Tibial nerve (tissue), 4 donors: ENCODE measurements at regions not wholly inside any gene's neighbourhood (a gene's known extent, or its start where the extent isn't known, plus 50 kb on each side); places are given as distances from the start of the nearest gene placed in this dataset. TPM values are rescaled to one million over a fixed set of nuclear protein-coding genes. Genes with fewer than 3 reads are reported as not detected.

ENCODE experiments used
- DNase-seq, 2 donors: peaks; one replicate each; pipeline ENCODE4 v3.0.0-alpha.2; 2019; ENCODE audit warnings: low spot score in 2 of 2
- H3K27ac ChIP-seq, 4 donors: fragments of 200-600 bp; sonication (generic) in 3 of 4; one replicate each; pipeline ENCODE4 v1.5.1; 2017 to 2019; ENCODE audit warnings: mild to moderate bottlenecking in 1 of 4
- H3K27me3 ChIP-seq, 2 donors: fragments of 200-600 bp; sonication (generic) in 1 of 2; one replicate each; pipeline versions ENCODE4 v1.5.1 to v1.6.0; 2017 to 2019
- H3K36me3 ChIP-seq, 3 donors: fragments of 200-600 bp; sonication (generic); one replicate each; pipeline ENCODE4 v1.5.1; 2018 to 2019
- H3K4me1 ChIP-seq, 4 donors: fragments of 200-600 bp; sonication (generic) in 3 of 4; one replicate each; pipeline ENCODE4 v1.5.1; 2017 to 2019
- H3K4me3 ChIP-seq, 4 donors: fragments of 200-600 bp; sonication (generic) in 3 of 4; one replicate each; pipeline ENCODE4 v1.5.1; 2017 to 2019; ENCODE audit warnings: mild to moderate bottlenecking in 1 of 4, moderate library complexity in 1 of 4
- H3K9me3 ChIP-seq, 4 donors: fragments of 200-600 bp; sonication (generic) in 3 of 4; one replicate each; pipeline ENCODE4 v1.5.1; 2017 to 2019
- CTCF ChIP-seq, 5 experiments: fragments of 200-600 bp in 3 of 5; fragments of 450-650 bp in 2 of 5; sonication (generic) in 3 of 5; IDR thresholded peaks; one replicate each; pipeline ENCODE4 v1.5.1; 2016 to 2019; ENCODE audit warnings: antibody characterized with exemption in 5 of 5, mild to moderate bottlenecking in 3 of 5, moderate library complexity in 2 of 5
- EP300 ChIP-seq, 2 donors: sonication (generic); formaldehyde crosslinking; IDR thresholded peaks; one replicate each; pipeline ENCODE4 v1.6.1; 2017; ENCODE audit warnings: antibody characterized with exemption in 2 of 2, mild to moderate bottlenecking in 1 of 2
- POLR2A ChIP-seq, 2 donors: fragments of 450-650 bp; IDR thresholded peaks; one replicate each; pipeline ENCODE4 v1.6.1; 2017; ENCODE audit warnings: antibody characterized with exemption in 2 of 2, mild to moderate bottlenecking in 2 of 2, moderate library complexity in 2 of 2
- WGBS, 2 donors: methylation state at CpG; one replicate each; pipeline ENCODE4 v1.1.5; 2018; 5-methylcytosine and 5-hydroxymethylcytosine counted together
- small RNA-seq: library from RNA; depleted of rRNA; stranded (forward); fragments of <200 nt; gene quantifications from one replicate; pipeline ENCODE3, GENCODE V24; 2016

DNA sequence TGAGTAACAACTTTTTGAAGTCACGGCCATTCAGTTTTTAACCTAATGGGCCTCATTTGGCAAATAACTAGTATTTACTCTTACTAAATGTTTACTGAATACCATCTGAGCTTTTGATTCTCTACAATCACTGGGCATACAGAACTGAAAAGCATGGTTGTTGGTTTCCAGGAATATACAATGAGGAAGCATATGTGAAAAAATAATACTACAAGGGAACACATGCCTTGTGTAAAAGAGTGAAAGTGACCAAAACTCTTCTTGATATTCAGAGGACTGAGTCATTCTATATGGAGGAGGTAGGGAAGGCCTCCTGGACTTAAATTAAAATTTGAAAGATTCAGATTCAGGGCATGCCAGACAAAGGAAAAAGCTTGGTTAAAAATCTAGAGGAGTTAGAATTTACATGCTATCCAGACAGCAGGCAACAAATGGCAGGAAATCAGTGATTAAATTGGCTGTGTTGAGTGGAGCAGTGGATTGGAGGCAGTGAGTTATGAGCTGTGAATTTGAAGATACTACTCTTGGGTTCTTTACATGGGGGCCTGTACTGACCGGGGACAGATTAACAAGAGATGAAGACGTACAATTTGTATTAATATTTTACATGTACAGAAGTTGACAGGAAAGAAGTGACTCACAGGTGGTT lies 53.6 kb upstream of the NRXN1 start:
- DNase-seq = no peak
- Histone ChIP-seq H3K27me3 (no peaks in the 10 kb centered on the region), H3K36me3 (no peaks in the 10 kb centered on the region), H3K27ac (no peak overlapping the region), H3K4me3 (no peak overlapping the region), H3K9me3 (no peaks in the 10 kb centered on the region), H3K4me1 (no peaks in the 10 kb centered on the region)
- 85% methylated on average over 3 of the region's 3 CpGs for WGBS, 2 donors
- no peak for TF ChIP-seq EP300 (IDR thresholded peaks at IDR 0.05)
- no peak for TF ChIP-seq CTCF (IDR thresholded peaks at IDR 0.05)
- TF ChIP-seq POLR2A (IDR thresholded peaks at IDR 0.05) = no peak

- 90 to 94% methylated on average over 2 of the region's 2 CpGs for WGBS, 2 donors
- no peaks in the 10 kb centered on the region for H3K4me1 ChIP-seq
- DNase-seq = no peak
- no peak overlapping the region for H3K27ac ChIP-seq
- H3K9me3 ChIP-seq = no peaks in the 10 kb centered on the region
- no peak overlapping the region for H3K4me3 ChIP-seq
- H3K36me3 ChIP-seq = no peaks in the 10 kb centered on the region
- TF ChIP-seq EP300 (IDR thresholded peaks at IDR 0.05) = no peak
- TF ChIP-seq POLR2A (IDR thresholded peaks at IDR 0.05) = no peak
- TF ChIP-seq CTCF (IDR thresholded peaks at IDR 0.05) = no peak
- no peaks in the 10 kb centered on the region for H3K27me3 ChIP-seq
Measured at GRCh38 chr2:51084750-51085149, 52.8 kb upstream of the NRXN1 start.

Small RNAs in the stretch of these regions (small RNA-seq; reads per million reads assigned to genes)
- gene AC010967.3 = not detected
- gene AC069157.1 = not detected
- not detected for gene AC097463.2
- not detected for gene CRYGGP
- not detected for gene MIR4431
- gene RF00019 = not detected
- not detected for gene RF00424
- not detected for gene RNU6-997P
